NCI-H2171 treated with DMSO at 0.1 percent for 48 hours (cell line): ENCODE measurements at regions not wholly inside any gene's neighbourhood (a gene's known extent, or its start where the extent isn't known, plus 50 kb on each side); places are given as distances from the start of the nearest gene placed in this dataset.
"Not testable (repeated sequence)": the region's sequence is repeated elsewhere in the genome, so short reads cannot be mapped to it uniquely, and the experiment has no call there.

Source experiments
- DNase-seq: peaks from one replicate; lab custom pipeline; 2025; lab: John Stamatoyannopoulos, UW

DNA sequence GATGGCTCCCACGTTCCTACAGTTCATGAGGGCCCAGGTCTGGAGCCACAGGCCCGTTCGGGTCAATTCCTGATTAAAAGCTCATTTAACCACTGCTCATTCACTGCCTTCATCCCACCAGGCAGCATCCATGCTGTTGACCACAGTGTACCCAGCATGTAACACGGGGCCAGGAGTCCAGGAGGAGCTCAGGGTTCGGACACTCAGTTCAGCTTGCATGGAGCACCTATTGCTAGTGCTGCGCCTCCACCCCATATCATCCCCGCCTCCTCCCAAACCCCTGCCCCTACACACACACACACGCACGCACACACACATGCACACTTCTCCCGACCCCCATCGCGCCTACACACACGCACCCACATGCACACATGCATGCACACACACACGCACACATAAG lies 72.9 kb upstream of the SNTG2 start:
- DNase-seq = no peak

- DNase-seq = no peak
Observed at GRCh38 chr2:875687-876615, 74.7 kb upstream of the SNTG2 start.

DNA sequence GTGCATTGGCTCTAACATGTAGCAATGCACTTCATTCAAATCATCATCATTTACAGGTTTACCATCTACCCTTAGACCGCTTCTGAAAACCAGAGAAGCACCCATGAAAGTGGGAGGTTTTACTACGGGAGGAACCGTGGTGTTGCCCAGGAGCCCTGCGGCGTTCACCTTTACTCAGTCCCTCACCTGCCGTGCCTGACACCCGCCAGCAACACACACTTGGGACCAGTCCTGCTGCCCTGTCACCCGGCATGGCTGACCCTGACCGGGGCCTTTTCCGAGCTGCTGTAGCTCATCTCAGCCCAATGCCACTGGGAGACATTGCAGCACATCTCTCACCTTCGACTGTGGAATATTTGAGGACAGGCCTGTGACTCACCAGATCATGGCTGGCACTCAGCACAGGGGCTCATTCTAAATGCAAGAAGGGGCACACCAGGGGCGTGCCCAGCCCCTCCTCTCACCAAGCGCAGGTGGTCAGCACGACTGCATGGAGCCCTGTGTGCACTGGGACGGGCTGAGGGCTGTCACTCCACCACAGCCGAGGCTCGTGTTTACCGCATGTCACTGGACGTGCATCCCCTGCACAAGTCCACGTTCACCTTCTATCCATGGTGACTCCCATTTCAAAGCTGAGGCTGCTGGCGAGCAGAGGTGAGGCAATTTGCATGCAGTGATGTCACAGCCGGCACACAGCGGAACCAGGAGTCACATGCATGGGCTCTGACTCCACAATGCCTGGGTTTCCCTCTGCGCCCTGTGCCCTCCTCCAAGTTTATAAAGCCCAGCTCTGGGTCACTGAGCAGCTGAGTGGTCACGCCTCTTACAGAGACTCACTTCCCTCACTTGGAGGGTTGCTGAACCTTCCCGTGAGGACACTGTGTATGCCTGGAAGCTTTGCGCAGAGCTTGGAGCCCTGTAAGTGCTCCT lies 76.7 kb upstream of the SNTG2 start:
- DNase-seq = no peak

- no peak for DNase-seq
Observed at GRCh38 chr2:873027-873426, 77.6 kb upstream of the SNTG2 start.

GRCh38 chr2:871926-872680 lies 78.5 kb upstream of the SNTG2 start:
- no peak for DNase-seq

DNA sequence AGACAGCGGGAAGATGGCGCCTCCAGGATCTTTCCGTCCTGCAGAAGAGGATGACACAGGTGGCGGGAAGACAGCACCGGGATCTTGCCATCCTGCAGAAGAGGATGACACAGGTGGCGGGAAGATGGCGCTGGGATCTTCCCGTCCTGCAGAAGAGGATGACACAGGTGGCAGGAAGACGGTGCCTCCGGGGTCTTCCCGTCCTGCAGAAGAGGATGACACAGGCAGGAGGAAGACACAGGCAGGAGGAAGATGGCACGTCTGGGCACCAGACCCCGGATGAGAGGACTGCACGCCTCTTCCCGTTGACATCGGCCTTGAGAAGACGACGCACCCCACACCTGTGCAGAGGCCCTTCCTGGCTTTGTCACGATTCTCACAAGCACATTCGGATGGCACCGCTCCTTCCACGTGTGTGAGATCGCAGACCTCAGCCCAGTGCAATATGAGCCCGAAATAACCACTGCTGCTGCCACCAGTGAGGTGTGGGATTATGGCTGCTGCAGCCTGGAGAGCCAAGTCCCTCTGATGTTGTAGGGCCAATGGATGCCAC lies 79.4 kb upstream of the SNTG2 start:
- DNase-seq = no peak

DNA sequence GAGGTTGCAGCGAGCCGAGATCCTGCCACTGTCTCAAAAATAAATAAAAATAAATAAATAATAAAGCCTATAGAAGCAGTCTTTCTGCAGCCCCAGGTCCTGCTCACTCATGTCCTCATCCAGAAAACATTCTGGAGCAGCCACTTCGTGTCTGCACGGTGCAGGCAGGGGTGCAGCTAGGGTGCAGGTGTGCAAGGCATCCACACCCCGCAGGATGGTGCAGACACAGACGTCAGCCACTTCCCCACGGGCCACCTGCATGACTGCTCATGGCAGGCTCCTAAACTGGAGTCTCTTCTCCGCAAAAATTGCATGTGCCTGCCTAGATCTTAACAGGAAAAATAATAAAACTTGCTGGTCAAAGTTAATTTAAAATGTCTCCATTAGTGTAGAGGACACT lies 80.2 kb upstream of the SNTG2 start:
- no peak for DNase-seq

- no peak for DNase-seq
Observed at GRCh38 chr2:869894-870293, 80.8 kb upstream of the SNTG2 start.

- DNase-seq = no peak
Observed at GRCh38 chr2:869357-869871, 81.2 kb upstream of the SNTG2 start.

GRCh38 chr2:868857-869256 lies 81.8 kb upstream of the SNTG2 start:
- DNase-seq = not testable (repeated sequence)

- no peak for DNase-seq
Observed at GRCh38 chr2:867296-867695, 83.4 kb upstream of the SNTG2 start.

DNA sequence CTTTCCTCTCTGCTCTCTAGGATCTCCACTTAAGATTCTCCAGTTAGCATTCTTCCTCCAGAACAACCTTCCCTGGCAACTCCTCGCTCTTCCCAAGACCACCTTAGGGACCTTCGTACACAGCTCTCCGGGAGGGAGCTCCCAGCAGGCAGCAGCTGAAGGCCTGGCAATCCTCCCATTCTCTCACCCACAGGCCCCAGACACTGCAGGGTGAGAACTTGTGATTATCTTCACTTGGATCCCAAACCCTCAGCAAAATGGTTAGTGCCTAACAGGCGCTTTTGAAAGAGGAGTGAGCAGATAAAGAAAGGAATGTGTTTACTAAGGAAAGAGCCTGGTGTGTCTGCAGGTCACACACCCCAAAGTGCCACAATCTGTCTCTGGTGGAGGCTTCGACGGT lies 83.8 kb upstream of the SNTG2 start:
- DNase-seq = no peak

DNA sequence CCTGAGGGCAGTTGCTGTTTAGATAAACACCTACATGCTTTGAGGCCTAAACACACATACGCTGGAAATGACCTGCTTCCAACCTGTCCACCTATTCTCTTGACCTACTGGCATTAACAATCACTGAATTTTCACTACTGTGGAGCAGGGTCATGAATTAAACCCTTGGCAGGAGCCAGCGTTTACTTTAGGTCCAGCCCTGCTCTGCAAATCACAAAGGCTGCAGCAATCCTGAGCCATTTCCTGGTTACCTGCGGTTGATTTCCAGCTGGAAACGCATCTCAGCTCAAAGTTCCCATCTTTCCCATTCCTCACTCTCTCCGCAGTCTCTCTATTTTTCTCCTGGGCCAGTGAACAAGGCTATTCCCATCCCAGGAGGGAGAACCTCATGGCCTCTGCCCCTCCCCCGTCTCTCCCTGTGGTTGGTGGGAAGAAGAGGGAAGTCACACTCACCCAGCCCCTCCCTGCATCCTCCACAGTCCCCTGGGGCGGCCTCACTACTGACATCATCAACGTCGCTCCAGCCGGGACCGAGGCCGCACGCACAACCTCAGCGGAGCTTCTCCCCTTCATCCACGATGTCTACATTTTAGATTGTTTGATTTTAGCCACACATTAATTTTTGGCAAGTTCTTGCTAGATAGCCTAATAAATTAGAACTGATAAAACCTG lies 84.5 kb upstream of the SNTG2 start:
- DNase-seq = no peak

- DNase-seq = no peak
Observed at GRCh38 chr2:864501-865106, 86.0 kb upstream of the SNTG2 start.

DNA sequence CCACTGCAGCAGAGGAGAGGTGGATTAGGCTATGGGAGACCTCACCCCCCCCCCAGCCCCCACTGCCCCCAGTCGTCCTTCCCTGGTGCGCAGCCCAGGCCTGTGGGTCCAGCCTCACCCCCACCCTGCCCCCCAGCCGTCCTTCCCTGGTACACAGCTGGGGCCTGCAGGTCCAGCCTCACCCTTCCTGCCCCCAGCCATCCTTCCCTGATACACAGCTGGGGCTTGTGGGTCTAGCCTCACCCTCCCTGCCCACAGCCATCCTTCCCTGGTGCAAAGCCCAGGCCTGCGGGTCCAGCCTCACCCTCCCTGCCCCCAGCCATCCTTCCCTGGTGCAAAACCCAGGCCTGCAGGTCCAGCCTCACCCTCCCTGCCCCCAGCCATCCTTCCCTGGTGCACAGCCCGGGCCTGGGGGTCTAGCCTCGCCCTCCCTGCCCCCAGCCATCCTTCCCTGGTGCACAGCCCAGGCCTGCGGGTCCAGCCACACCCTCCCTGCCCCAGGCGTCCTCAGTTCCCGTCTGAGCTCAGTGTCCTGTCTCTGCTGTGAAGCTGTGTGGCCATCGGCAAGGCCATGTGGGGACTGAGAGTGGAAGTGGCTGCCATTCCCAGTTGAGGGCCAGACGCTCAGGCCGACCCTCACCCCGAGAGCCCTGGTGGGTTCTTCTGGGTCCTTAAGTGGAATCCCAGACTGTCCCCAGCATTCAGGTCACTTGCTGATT lies 86.8 kb upstream of the SNTG2 start:
- DNase-seq = no peak

DNA sequence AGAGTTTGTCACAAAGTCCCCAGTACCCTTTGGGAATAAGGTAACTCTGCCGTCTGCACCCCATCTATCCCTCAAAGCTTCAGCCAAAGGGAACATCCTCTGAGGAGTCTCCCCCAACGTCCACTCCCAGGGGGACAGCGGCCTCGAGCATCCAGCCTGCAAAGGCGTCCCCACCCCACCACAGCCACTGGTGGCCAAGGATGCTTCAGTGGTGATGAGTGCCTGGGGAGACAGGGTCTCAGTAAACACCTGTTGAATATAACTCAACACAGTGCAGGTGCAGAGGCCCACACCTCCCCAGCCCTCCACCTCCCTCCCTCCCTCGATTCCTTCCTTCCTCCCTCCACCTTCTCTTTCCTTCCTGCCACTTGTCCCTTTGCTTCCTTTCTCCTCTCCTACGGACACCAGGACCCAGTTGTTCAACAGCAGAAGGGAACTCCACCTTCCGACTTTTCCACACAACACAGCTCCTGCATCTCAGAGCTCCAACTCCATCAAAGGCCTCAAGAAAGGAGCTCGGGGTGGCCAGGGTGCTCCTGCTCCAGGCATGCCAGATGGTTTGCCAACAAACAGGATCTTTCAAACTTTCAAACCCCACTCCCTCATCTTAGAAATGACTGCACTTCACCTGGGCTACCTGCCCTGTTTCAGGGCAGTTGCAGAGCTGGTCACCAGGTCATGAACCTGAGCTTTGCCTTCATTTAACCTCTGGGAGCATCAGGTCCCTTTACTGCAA lies 87.8 kb upstream of the SNTG2 start:
- no peak for DNase-seq

GRCh38 chr2:862355-862687 lies 88.3 kb upstream of the SNTG2 start:
- no peak for DNase-seq

DNA sequence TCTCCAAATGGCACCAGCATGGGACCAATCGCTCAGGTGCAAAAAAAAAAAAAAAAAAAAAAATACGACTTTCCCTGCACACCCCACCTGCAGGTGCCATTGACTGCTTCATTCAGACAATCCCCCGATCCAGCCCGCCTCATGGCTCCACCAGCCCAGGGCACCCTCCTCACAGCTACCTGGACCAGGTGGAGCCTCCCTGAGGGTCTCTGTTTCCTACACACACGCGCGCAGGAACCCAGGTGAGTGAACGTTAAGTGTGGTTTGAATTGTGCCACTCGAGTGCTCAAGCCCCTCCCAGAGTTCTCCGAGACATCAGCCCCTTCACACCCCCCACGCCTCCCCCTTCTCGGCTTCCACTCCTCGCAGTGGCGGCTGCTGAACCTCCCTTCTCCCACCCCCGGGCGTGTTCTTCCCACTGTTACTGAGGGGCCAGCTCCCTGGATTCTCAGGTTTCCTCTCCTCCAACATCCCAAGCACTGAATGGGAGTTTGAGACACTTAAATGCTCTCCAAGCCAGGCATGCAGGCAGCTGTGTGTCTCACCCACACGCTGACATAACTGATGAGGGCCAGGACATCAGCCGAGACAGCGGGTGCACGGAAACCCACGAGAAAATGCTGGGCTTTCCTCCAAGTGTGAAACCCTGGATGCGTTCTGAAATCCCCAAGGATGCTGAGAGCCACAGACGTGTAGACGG lies 88.8 kb upstream of the SNTG2 start:
- peak; percentile 84 for DNase-seq
